Stimulated activated CD4-positive, alpha-beta T cell treated with anti-CD3 and anti-CD28 coated beads, Interleukin-15, amount 100 ng/mL, for 1 hour (primary cell): ENCODE measurements at regions not wholly inside any gene's neighbourhood (a gene's known extent, or its start where the extent isn't known, plus 50 kb on each side); places are given as distances from the start of the nearest gene placed in this dataset.
"Not testable (repeated sequence)": the region's sequence is repeated elsewhere in the genome, so short reads cannot be mapped to it uniquely, and the experiment has no call there.

Source experiments
- DNase-seq, 2 donors: peaks; one replicate each; pipeline ENCODE4 v3.0.0-alpha.2; 2020; ENCODE audit warnings: low read depth in 1 of 2, low spot score in 1 of 2

GRCh38 chrX:25442499-25442898, 426.7 kb upstream of the ARX start:
- no peak for DNase-seq

GRCh38 chrX:25433307-25433706, 417.5 kb upstream of the ARX start:
- no peak for DNase-seq

- DNase-seq: no peak
Measured at GRCh38 chrX:25432396-25432795, 416.6 kb upstream of the ARX start.

GRCh38 chrX:25427873-25428555, 412.2 kb upstream of the ARX start:
- no peak for DNase-seq

GRCh38 chrX:25404163-25404562, 388.4 kb upstream of the ARX start:
- DNase-seq: not testable (repeated sequence)

- DNase-seq: no peak
Measured at GRCh38 chrX:25389266-25389665, 373.5 kb upstream of the ARX start.

- DNase-seq: no peak
Measured at GRCh38 chrX:25383196-25383595, 367.4 kb upstream of the ARX start.

GRCh38 chrX:25356456-25356855, 340.7 kb upstream of the ARX start:
- no peak for DNase-seq

GRCh38 chrX:25344161-25344936, 328.6 kb upstream of the ARX start:
- no peak for DNase-seq

- no peak for DNase-seq
Measured at GRCh38 chrX:25343060-25343459, 327.3 kb upstream of the ARX start.

- DNase-seq: no peak
Measured at GRCh38 chrX:25337841-25338240, 322.1 kb upstream of the ARX start.

GRCh38 chrX:25300994-25301393, 285.2 kb upstream of the ARX start:
- DNase-seq: no peak

GRCh38 chrX:25296850-25297249, 281.1 kb upstream of the ARX start:
- no peak for DNase-seq

GRCh38 chrX:25295466-25295865, 279.7 kb upstream of the ARX start:
- no peak for DNase-seq

- DNase-seq: no peak
Measured at GRCh38 chrX:25290132-25290531, 274.4 kb upstream of the ARX start.

- DNase-seq: no peak
Measured at GRCh38 chrX:25288676-25289075, 272.9 kb upstream of the ARX start.

- no peak for DNase-seq
Measured at GRCh38 chrX:25287521-25287920, 271.8 kb upstream of the ARX start.

GRCh38 chrX:25285598-25285997, 269.8 kb upstream of the ARX start:
- no peak for DNase-seq

- DNase-seq: no peak
Measured at GRCh38 chrX:25279510-25279909, 263.7 kb upstream of the ARX start.

- DNase-seq: no peak
Measured at GRCh38 chrX:25278341-25278740, 262.6 kb upstream of the ARX start.

GRCh38 chrX:25277574-25277973, 261.8 kb upstream of the ARX start:
- no peak for DNase-seq

- no peak for DNase-seq
Measured at GRCh38 chrX:25275159-25275558, 259.4 kb upstream of the ARX start.

- DNase-seq: no peak
Measured at GRCh38 chrX:25241461-25241860, 225.7 kb upstream of the ARX start.
